Neural cell (in vitro differentiated cells): ENCODE measurements at regions not wholly inside any gene's neighbourhood (a gene's known extent, or its start where the extent isn't known, plus 50 kb on each side); places are given as distances from the start of the nearest gene placed in this dataset.

Source experiments
- H2AFZ ChIP-seq: fragments of 200-600, 300-800 bp; sonication (generic), shearing (Covaris generic); 2 replicates; pipeline ENCODE4 v1.6.0; 2014; ENCODE audit warnings: low read depth, mild to moderate bottlenecking, antibody characterized with exemption, low read length, moderate library complexity
- H3F3A ChIP-seq: fragments of 200-600 bp; shearing (Covaris generic); 2 replicates; pipeline ENCODE4 v1.6.1; 2016; ENCODE audit warnings: mild to moderate bottlenecking, moderate library complexity, mixed read lengths, antibody characterized with exemption, low read length; ENCODE audit not compliant: insufficient read depth, poor library complexity, severe bottlenecking
- H3K27ac ChIP-seq: fragments of 200-600, 300-800 bp; sonication (generic), shearing (Covaris generic); 2 replicates; pipeline ENCODE4 v1.5.1; 2014; ENCODE audit warnings: mild to moderate bottlenecking, low read length, moderate library complexity
- H3K27me3 ChIP-seq: fragments of 300-800, 200-600 bp; sonication (generic), shearing (Covaris generic); 2 replicates; pipeline ENCODE4 v1.6.0; 2014; ENCODE audit warnings: mild to moderate bottlenecking, low read depth, low read length, moderate library complexity; ENCODE audit not compliant: insufficient read depth
- H3K36me3 ChIP-seq: fragments of 300-800, 200-600 bp; sonication (generic), shearing (Covaris generic); 2 replicates; pipeline ENCODE4 v1.5.1; 2014; ENCODE audit warnings: mild to moderate bottlenecking, antibody characterized with exemption, low read length, moderate library complexity; ENCODE audit not compliant: insufficient read depth
- H3K4me2 ChIP-seq: fragments of 300-800, 200-600 bp; sonication (generic), shearing (Covaris generic); 2 replicates; pipeline ENCODE4 v1.6.0; 2014; ENCODE audit warnings: mild to moderate bottlenecking, low read length
- H3K4me3 ChIP-seq: fragments of 300-800, 200-600 bp; sonication (generic), shearing (Covaris generic); 2 replicates; pipeline ENCODE4 v1.5.1; 2014; ENCODE audit warnings: mild to moderate bottlenecking, low read length, moderate library complexity
- H3K79me2 ChIP-seq: fragments of 200-600 bp; shearing (Covaris generic); replicated peaks from 2 replicates; pipeline ENCODE4 v1.6.0; 2014; ENCODE audit warnings: mild to moderate bottlenecking, low read length, moderate library complexity; ENCODE audit not compliant: insufficient read depth
- H3K9ac ChIP-seq: fragments of 300-800, 200-600 bp; sonication (generic), shearing (Covaris generic); 2 replicates; pipeline ENCODE4 v1.6.1; 2016; ENCODE audit warnings: mild to moderate bottlenecking, low read length, mixed read lengths
- H3K9me2 ChIP-seq: fragments of 200-600 bp; shearing (Covaris generic); 2 replicates; pipeline ENCODE4 v1.6.1; 2016; ENCODE audit warnings: mild to moderate bottlenecking, low read length, mixed read lengths; ENCODE audit not compliant: insufficient read depth
- H3K9me3 ChIP-seq: fragments of 200-600, 300-800 bp; sonication (generic), shearing (Covaris generic); 2 replicates; pipeline ENCODE4 v1.6.1; 2016; ENCODE audit warnings: mild to moderate bottlenecking, mixed run types, low read length, moderate library complexity, mixed read lengths
- H4K20me1 ChIP-seq: fragments of 200-600 bp; shearing (Covaris generic); 2 replicates; pipeline ENCODE4 v1.6.1; 2016; ENCODE audit warnings: mild to moderate bottlenecking, mixed run types; ENCODE audit not compliant: insufficient read depth
- CTCF ChIP-seq: fragments of 450-650 bp; IDR thresholded peaks from 2 replicates; pipeline ENCODE4 v1.5.1; 2014; ENCODE audit warnings: antibody characterized with exemption, mild to moderate bottlenecking, moderate library complexity; ENCODE audit not compliant: poor library complexity, severe bottlenecking
- EP300 ChIP-seq: fragments of 450-650 bp; conservative IDR thresholded peaks from 2 replicates; pipeline ENCODE4 v1.6.1; 2014; ENCODE audit warnings: antibody characterized with exemption, mild to moderate bottlenecking, moderate library complexity; ENCODE audit not compliant: poor library complexity, severe bottlenecking
- EZH2 ChIP-seq: fragments of 200-600, 300-800 bp; shearing (Covaris generic), sonication (generic); IDR thresholded peaks from 2 replicates; pipeline ENCODE4 v1.6.1; 2014; ENCODE audit warnings: antibody characterized with exemption, low read length, borderline replicate concordance, mild to moderate bottlenecking; ENCODE audit not compliant: insufficient read depth, poor library complexity, severe bottlenecking
- MXI1 ChIP-seq: fragments of 450-650 bp; conservative IDR thresholded peaks from 2 replicates; pipeline ENCODE4 v1.6.1; 2014; ENCODE audit warnings: antibody characterized with exemption, mild to moderate bottlenecking; ENCODE audit not compliant: poor library complexity, severe bottlenecking
- POLR2AphosphoS5 ChIP-seq: IDR thresholded peaks from 2 replicates; pipeline ENCODE4 v1.6.1; 2012
- RAD21 ChIP-seq: fragments of 450-650 bp; conservative IDR thresholded peaks from 2 replicates; pipeline ENCODE4 v1.6.1; 2014; ENCODE audit warnings: antibody characterized with exemption, mild to moderate bottlenecking, moderate library complexity
- REST ChIP-seq: IDR thresholded peaks from 2 replicates; pipeline ENCODE4 v1.6.1; 2012; ENCODE audit warnings: borderline replicate concordance
- SMC3 ChIP-seq: fragments of 450-650 bp; conservative IDR thresholded peaks from 2 replicates; pipeline ENCODE4 v1.6.1; 2014; ENCODE audit warnings: antibody characterized with exemption, mild to moderate bottlenecking, moderate library complexity; ENCODE audit not compliant: poor library complexity

- H3K9me3 ChIP-seq: no peaks in the 10 kb centered on the region
- H3F3A ChIP-seq: no peaks in the 10 kb centered on the region
- no peak for TF ChIP-seq POLR2AphosphoS5
- no peak for TF ChIP-seq CTCF
- TF ChIP-seq SMC3: no peak
- no peak for TF ChIP-seq REST
- no peak for TF ChIP-seq EZH2
- no peak for TF ChIP-seq MXI1
- TF ChIP-seq RAD21: no peak
- no peak overlapping the region for H2AFZ ChIP-seq
- no peak overlapping the region for H3K4me2 ChIP-seq
- no peaks in the 10 kb centered on the region for H3K79me2 ChIP-seq
- H4K20me1 ChIP-seq: no peaks in the 10 kb centered on the region
- H3K9me2 ChIP-seq: no peaks in the 10 kb centered on the region
- no peaks in the 10 kb centered on the region for H3K27me3 ChIP-seq
- no peak overlapping the region for H3K27ac ChIP-seq
- no peak overlapping the region for H3K4me3 ChIP-seq
- no peak overlapping the region for H3K9ac ChIP-seq
- H3K36me3 ChIP-seq: no peaks in the 10 kb centered on the region
Observed at GRCh38 chr13:80276371-80277289, 64.3 kb downstream of the SPRY2 start.

GRCh38 chr13:80274643-80275042 is 66.3 kb downstream of the SPRY2 start:
- H3K4me2 ChIP-seq: no peak overlapping the region
- H3K36me3 ChIP-seq: no peaks in the 10 kb centered on the region
- H2AFZ ChIP-seq: no peak overlapping the region
- H3K27ac ChIP-seq: no peak overlapping the region
- H3K9me3 ChIP-seq: no peaks in the 10 kb centered on the region
- no peaks in the 10 kb centered on the region for H3K9me2 ChIP-seq
- TF ChIP-seq CTCF: no peak
- TF ChIP-seq EP300: no peak
- no peak for TF ChIP-seq REST
- no peaks in the 10 kb centered on the region for H3F3A ChIP-seq
- H3K79me2 ChIP-seq: no peaks in the 10 kb centered on the region
- H3K27me3 ChIP-seq: no peaks in the 10 kb centered on the region
- H3K9ac ChIP-seq: no peak overlapping the region
- no peak overlapping the region for H3K4me3 ChIP-seq
- no peaks in the 10 kb centered on the region for H4K20me1 ChIP-seq
